GM10266 (cell line): ENCODE measurements at regions not wholly inside any gene's neighbourhood (a gene's known extent, or its start where the extent isn't known, plus 50 kb on each side); places are given as distances from the start of the nearest gene placed in this dataset.
"Not testable (repeated sequence)": the region's sequence is repeated elsewhere in the genome, so short reads cannot be mapped to it uniquely, and the experiment has no call there.

Experiments
- DNase-seq: peaks from one replicate; pipeline ENCODE4 v3.0.0; 2012; ENCODE audit errors: extremely low spot score
- CTCF ChIP-seq: IDR thresholded peaks from 2 replicates; pipeline ENCODE4 v1.5.1; 2012; ENCODE audit warnings: mild to moderate bottlenecking, low read depth; ENCODE audit not compliant: control insufficient read depth, insufficient read depth; ENCODE audit errors: missing control alignments

- no peak for DNase-seq
- TF ChIP-seq CTCF: no peak
Observed at GRCh38 chr20:12750221-12750620, 258.6 kb upstream of the SPTLC3 start.

- not testable (repeated sequence) for DNase-seq
Observed at GRCh38 chr20:12752900-12753693, 255.7 kb upstream of the SPTLC3 start.

- not testable (repeated sequence) for DNase-seq
Observed at GRCh38 chr20:12753742-12754141, 255.0 kb upstream of the SPTLC3 start.

GRCh38 chr20:12759493-12759892, 249.3 kb upstream of the SPTLC3 start:
- not testable (repeated sequence) for DNase-seq

GRCh38 chr20:12762725-12763124, 246.0 kb upstream of the SPTLC3 start:
- no peak for DNase-seq
- TF ChIP-seq CTCF: no peak

- DNase-seq: no peak
- TF ChIP-seq CTCF: no peak
Observed at GRCh38 chr20:12763406-12763805, 245.4 kb upstream of the SPTLC3 start.

- no peak for DNase-seq
- no peak for TF ChIP-seq CTCF
Observed at GRCh38 chr20:12764053-12764452, 244.7 kb upstream of the SPTLC3 start.

GRCh38 chr20:12764851-12765250, 243.9 kb upstream of the SPTLC3 start:
- no peak for DNase-seq
- no peak for TF ChIP-seq CTCF

- DNase-seq: no peak
- no peak for TF ChIP-seq CTCF
Observed at GRCh38 chr20:12773936-12774335, 234.8 kb upstream of the SPTLC3 start.
